ENCODE measurements at regions not wholly inside any gene's neighbourhood (a gene's known extent, or its start where the extent isn't known, plus 50 kb on each side); places are given as distances from the start of the nearest gene placed in this dataset.

DNA sequence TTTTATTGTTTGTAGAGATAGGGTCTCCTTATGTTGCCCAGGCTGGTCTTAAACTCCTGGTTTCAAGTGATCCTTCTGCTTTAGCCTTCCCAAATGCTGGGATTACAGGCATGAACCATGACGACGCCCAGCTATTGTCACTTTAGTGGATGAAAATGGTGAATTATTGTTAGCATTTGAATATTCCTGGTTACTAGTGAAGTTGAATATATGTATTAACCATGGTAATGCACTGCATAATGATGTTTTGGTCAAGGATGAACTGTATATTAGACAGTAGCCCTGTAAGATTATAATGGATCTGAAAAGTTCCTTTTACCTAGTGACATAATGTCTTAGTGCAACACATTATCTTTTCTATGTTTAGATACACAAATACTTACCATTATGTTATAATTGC lies 50.4 kb upstream of the KCNAB1 start:
- Histone ChIP-seq H3K4me3 (ENCODE audit: low read depth in 2 of 2, low read length in 1 of 2) (no peak overlapping the region), H3K9ac (no peak overlapping the region), H3K9me2 (no peaks in the 10 kb centered on the region), H4K20me1 (ENCODE audit: insufficient read depth) (no peaks in the 10 kb centered on the region), H2AFZ (ENCODE audit: low read depth) (no peak overlapping the region), H3K27me3 (ENCODE audit: insufficient read depth) (no peaks in the 10 kb centered on the region; the same call in 1 of the 2 replicates), H3K36me3 (replicated peaks in 1 of 2; ENCODE audit: control insufficient read depth in 1 of 2, insufficient read depth in 2 of 2, low read length in 1 of 2) (no peaks in the 10 kb centered on the region), H3K4me1 (ENCODE audit: control insufficient read depth in 1 of 2, insufficient read depth in 2 of 2, low read depth in 1 of 2, low read length in 1 of 2) (no peaks in the 10 kb centered on the region), H3F3A (replicated peaks; ENCODE audit: insufficient read depth) (no peaks in the 10 kb centered on the region), H3K79me2 (ENCODE audit: insufficient read depth) (no peaks in the 10 kb centered on the region), H3K4me2 (no peak overlapping the region), H3K9me3 (no peaks in the 10 kb centered on the region), H3K27ac (ENCODE audit: low read depth in 2 of 2, low read length in 1 of 2) (no peak overlapping the region)
- ChIA-PET POLR2A (no interaction called here), CTCF (interaction anchor here (1.6 kb wide), 1 partner anchor 28 kb away, joined by 3 read pairs; no protein-coding TSS in a partner anchor)
- no peak for TF ChIP-seq FOSL2 (IDR thresholded peaks at IDR 0.05; ENCODE audit: borderline replicate concordance, low read depth)
- no peak for TF ChIP-seq TCF12 (IDR thresholded peaks at IDR 0.05)
- no peak for TF ChIP-seq CHD2 (IDR thresholded peaks at IDR 0.05; ENCODE audit: low read length, partially characterized antibody)
- TF ChIP-seq, protein P1, sequence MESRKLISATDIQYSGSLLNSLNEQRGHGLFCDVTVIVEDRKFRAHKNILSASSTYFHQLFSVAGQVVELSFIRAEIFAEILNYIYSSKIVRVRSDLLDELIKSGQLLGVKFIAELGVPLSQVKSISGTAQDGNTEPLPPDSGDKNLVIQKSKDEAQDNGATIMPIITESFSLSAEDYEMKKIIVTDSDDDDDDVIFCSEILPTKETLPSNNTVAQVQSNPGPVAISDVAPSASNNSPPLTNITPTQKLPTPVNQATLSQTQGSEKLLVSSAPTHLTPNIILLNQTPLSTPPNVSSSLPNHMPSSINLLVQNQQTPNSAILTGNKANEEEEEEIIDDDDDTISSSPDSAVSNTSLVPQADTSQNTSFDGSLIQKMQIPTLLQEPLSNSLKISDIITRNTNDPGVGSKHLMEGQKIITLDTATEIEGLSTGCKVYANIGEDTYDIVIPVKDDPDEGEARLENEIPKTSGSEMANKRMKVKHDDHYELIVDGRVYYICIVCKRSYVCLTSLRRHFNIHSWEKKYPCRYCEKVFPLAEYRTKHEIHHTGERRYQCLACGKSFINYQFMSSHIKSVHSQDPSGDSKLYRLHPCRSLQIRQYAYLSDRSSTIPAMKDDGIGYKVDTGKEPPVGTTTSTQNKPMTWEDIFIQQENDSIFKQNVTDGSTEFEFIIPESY (IDR thresholded peaks at IDR 0.05; ENCODE audit: borderline replicate concordance, low read depth): no peak
- TF ChIP-seq GATA2 (CRISPR knock-in tag; IDR thresholded peaks at IDR 0.05): no peak
- TF ChIP-seq RXRA (IDR thresholded peaks at IDR 0.05; ENCODE audit: borderline replicate concordance, low read depth): no peak
- no peak for TF ChIP-seq ELF1 (IDR thresholded peaks at IDR 0.05)
- TF ChIP-seq NRF1 (IDR thresholded peaks at IDR 0.05; ENCODE audit: low read depth, low read length): no peak
- TF ChIP-seq, protein P2, sequence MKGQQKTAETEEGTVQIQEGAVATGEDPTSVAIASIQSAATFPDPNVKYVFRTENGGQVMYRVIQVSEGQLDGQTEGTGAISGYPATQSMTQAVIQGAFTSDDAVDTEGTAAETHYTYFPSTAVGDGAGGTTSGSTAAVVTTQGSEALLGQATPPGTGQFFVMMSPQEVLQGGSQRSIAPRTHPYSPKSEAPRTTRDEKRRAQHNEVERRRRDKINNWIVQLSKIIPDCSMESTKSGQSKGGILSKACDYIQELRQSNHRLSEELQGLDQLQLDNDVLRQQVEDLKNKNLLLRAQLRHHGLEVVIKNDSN (IDR thresholded peaks at IDR 0.05; ENCODE audit: borderline replicate concordance, low read depth): no peak
- no peak for TF ChIP-seq NFIC (IDR thresholded peaks at IDR 0.05; ENCODE audit: borderline replicate concordance)
- no peak for TF ChIP-seq RFX5 (IDR thresholded peaks at IDR 0.05; ENCODE audit: low read length)
- no peak for TF ChIP-seq FOXM1 (IDR thresholded peaks at IDR 0.05; ENCODE audit: low read depth)
- TF ChIP-seq, protein P3, sequence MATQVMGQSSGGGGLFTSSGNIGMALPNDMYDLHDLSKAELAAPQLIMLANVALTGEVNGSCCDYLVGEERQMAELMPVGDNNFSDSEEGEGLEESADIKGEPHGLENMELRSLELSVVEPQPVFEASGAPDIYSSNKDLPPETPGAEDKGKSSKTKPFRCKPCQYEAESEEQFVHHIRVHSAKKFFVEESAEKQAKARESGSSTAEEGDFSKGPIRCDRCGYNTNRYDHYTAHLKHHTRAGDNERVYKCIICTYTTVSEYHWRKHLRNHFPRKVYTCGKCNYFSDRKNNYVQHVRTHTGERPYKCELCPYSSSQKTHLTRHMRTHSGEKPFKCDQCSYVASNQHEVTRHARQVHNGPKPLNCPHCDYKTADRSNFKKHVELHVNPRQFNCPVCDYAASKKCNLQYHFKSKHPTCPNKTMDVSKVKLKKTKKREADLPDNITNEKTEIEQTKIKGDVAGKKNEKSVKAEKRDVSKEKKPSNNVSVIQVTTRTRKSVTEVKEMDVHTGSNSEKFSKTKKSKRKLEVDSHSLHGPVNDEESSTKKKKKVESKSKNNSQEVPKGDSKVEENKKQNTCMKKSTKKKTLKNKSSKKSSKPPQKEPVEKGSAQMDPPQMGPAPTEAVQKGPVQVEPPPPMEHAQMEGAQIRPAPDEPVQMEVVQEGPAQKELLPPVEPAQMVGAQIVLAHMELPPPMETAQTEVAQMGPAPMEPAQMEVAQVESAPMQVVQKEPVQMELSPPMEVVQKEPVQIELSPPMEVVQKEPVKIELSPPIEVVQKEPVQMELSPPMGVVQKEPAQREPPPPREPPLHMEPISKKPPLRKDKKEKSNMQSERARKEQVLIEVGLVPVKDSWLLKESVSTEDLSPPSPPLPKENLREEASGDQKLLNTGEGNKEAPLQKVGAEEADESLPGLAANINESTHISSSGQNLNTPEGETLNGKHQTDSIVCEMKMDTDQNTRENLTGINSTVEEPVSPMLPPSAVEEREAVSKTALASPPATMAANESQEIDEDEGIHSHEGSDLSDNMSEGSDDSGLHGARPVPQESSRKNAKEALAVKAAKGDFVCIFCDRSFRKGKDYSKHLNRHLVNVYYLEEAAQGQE (IDR thresholded peaks at IDR 0.05; ENCODE audit: low read depth, low read length): no peak
- no peak for TF ChIP-seq EP300 (IDR thresholded peaks at IDR 0.05; ENCODE audit: borderline replicate concordance in 1 of 2, low read depth in 1 of 2, low read length in 1 of 2)
- TF ChIP-seq, protein P4, sequence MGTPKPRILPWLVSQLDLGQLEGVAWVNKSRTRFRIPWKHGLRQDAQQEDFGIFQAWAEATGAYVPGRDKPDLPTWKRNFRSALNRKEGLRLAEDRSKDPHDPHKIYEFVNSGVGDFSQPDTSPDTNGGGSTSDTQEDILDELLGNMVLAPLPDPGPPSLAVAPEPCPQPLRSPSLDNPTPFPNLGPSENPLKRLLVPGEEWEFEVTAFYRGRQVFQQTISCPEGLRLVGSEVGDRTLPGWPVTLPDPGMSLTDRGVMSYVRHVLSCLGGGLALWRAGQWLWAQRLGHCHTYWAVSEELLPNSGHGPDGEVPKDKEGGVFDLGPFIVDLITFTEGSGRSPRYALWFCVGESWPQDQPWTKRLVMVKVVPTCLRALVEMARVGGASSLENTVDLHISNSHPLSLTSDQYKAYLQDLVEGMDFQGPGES (IDR thresholded peaks at IDR 0.05; ENCODE audit: low read depth, low read length): no peak
- TF ChIP-seq MEF2A (IDR thresholded peaks at IDR 0.05; ENCODE audit: borderline replicate concordance, low read depth): no peak
- WGBS (ENCODE audit: low lambda C conversion rate): 97% methylated on average over 2 of the region's 2 CpGs
- DNase-seq: no peak

All from SK-N-SH (cell line).